HUDEP-2 (cell line): ENCODE measurements at regions not wholly inside any gene's neighbourhood (a gene's known extent, or its start where the extent isn't known, plus 50 kb on each side); places are given as distances from the start of the nearest gene placed in this dataset.

Experiments
- DNase-seq, 76 experiments: peaks; one replicate each; lab custom pipeline; 2025; ENCODE audit not compliant: unreplicated experiment in 76 of 76; lab: John Stamatoyannopoulos, UW

- DNase-seq: no peak
Observed at GRCh38 chr3:177721864-177722785, 524.8 kb upstream of the TBL1XR1 start.

DNA sequence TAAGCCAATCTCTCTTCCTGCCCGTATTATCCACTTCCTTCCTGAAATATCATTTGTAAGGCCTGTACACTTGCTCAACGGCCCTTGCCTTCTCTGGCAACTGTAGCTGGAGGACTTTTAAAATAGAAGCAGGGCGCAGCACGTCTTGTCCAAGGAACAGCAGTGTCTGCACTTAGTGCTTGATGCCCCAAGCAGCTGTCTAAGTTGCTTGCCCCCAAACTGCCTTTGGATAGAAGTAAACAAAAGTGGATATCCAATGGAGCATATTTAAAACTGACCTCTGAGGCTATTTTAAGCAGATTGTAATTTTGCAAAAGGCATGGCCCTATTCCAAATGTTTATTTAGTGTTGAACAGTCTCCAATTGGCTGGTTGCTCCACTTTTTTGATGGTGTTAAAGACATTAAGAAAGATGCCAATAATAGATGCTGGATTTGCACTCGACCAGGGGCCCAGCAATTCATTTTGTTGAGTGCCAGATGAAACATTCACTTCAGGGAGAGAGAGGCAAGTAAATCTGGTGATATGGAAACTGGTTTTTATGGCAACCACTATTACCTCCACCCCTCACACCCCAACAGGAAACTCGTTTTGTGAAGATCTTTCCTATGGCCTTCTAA, 526.8 kb upstream of the TBL1XR1 start:
- DNase-seq: no peak

- DNase-seq: no peak
Observed at GRCh38 chr3:177725165-177725564, 527.9 kb upstream of the TBL1XR1 start.

DNA sequence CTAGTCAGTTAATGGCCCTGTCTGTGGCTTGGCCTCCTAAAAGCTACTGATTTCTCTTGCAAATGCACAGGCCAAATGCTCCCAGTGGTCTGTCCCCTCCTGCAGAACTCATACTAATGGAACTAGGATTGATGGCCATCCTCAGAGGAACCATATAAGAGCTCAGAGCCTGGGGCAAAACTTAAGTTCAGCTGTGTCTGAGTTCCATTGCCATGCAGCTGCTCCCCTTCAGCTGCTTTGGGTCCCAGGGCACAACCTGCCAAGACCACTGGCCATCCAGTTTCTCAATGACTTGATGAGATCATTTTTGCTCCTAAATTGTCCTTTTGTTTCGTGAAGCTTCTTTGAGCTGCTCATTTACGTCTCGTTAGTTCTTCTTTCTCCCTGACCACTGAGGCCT, 529.5 kb upstream of the TBL1XR1 start:
- DNase-seq: no peak

DNA sequence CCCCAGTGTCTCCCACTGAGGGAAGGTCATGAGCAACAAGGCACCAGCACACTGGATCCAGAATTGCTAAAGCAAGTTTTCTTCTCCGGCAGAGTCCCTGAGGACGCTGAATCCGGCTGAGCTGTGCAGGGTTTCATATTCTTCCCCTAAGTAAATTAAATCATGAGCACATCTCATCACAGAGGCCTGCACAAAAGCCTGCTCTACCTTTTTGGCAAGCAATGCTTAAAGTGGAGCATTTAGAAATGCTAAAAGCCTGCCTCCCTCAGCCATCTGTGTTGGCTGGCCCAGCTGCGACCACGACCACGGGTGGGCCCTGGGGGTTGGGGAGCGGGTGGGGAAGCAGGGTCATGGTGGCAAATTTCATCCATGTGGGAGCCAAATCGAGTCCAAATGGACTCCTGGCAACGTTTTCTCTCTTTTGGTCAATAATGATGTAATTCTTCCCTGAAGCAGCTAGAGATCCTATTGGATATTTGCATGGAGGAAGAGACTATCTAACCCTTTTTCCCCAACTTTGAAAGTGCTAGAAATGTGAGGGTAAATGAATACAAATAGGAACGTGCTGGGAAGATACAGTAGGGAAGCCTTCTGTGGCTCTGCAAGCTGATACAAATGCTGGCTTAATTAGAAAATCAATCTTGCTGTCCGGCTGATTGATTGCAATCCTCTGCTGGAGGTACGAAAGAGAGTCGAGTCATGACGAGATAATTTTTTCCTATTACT, 532.8 kb upstream of the TBL1XR1 start:
- no peak for DNase-seq

DNA sequence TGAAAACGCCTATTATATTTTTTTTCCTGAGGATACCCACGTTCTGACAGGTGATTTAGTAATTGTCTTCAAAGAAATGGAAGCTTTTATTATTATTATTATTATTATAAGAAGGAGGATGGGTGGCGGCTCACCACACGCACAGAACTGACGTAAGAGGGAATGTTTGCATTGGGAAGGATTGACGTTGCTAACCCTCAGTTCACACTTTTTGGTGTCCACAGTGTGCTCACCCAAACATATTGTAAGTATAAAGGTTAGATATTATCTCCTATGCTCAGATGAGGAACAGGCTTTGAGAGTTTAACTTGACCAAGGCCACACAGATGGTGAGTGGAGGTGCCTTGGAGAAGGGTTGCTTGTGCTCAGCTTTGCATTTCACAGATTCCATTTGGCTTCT, 533.5 kb upstream of the TBL1XR1 start:
- no peak for DNase-seq

GRCh38 chr3:177731644-177732268, 534.5 kb upstream of the TBL1XR1 start:
- DNase-seq: no peak

DNA sequence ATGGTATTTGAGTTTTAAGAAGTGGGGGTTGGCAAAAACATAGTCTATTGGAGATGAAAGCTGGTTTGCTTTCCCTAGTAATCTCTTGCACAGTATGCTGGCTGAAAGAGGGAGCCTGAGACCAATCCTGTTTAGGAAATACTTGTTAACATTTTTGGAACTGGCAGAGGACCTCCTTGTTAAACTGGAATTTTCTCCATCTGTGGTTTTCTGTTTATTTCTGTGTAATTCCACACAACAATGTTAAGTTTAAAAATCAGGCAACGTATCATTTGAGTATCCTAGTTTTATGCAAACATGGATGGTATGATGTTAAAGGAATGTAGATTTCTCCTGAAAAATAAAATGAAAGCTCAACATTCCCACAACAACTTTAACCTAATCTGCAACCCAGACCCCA, 536.0 kb upstream of the TBL1XR1 start:
- no peak for DNase-seq

DNA sequence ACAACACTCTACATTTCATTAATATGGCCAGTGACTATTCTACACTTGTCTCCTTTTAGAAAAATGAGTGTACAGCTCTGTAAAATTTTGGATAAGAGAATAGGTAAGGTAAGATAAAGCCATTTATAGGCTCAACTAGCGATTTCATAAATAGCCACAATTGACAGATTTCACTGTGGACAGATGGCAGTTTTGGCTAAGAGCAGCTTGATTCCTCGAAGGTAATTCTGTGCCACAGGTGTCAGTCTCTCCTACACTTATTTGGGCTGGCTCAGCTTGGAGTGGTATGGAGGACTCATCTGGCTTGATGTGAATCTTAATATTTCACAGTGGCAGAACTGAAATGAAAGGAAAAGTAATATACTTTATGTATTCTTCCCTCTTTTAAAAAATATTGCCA, 536.7 kb upstream of the TBL1XR1 start:
- no peak for DNase-seq

GRCh38 chr3:177735431-177735830, 538.1 kb upstream of the TBL1XR1 start:
- DNase-seq: no peak

- DNase-seq: no peak
Observed at GRCh38 chr3:177739461-177739860, 542.2 kb upstream of the TBL1XR1 start.

- DNase-seq: no peak
Observed at GRCh38 chr3:177740254-177740653, 543.0 kb upstream of the TBL1XR1 start.

DNA sequence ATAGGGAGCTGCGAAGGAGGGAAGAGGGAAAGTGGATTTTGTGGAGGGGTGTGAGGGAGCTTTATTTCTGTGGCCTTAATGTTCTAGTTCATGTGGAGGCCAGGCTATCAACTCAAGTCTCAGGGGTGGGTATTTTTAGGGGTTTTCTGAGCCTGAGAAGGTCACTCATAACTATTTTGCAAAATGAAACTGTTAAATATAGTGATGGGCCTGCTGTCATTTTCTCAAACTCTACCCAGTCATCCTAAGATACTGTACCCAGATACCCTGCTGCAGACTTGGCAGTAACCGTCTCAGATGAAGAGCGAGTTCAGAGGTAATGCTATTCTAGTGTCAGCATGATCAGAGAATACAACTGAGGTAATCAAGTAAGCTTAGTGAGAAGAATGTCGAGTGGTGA, 545.0 kb upstream of the TBL1XR1 start:
- DNase-seq: no peak

- DNase-seq: no peak
Observed at GRCh38 chr3:177743173-177743890, 546.0 kb upstream of the TBL1XR1 start.

DNA sequence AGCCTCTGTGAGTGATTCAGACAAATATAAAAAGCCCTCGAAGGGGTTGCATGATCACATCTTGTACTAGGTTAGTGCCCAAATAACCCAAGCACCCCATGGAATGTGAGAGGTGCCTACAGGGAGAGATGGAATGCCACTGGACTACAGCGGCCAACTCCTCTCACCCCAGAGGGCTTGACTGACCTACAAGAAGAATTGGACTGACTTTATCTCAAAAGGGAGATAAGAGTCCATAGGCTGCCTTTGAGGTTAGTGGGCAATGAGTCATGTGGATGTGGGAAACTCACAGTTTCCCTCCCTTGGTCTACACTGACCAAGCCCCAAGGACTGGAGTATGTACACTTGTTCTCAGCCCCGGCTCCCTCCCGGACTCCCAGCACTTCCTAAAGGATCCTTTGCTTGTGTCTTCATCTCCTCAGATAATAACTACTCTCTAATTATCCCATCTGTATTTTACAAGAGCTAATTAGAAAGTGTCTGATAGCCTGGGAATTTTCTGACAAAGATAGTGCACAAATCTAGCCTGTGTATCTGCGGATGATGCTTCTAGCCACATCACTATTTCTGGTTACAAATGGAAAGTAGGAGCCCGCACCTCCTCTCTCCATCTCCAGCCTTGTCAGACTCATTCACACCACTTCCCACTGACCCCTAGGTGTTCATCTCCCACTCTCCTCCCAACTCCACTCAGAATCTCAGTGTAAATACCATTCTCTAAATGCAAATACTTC, 547.8 kb upstream of the TBL1XR1 start:
- no peak for DNase-seq

DNA sequence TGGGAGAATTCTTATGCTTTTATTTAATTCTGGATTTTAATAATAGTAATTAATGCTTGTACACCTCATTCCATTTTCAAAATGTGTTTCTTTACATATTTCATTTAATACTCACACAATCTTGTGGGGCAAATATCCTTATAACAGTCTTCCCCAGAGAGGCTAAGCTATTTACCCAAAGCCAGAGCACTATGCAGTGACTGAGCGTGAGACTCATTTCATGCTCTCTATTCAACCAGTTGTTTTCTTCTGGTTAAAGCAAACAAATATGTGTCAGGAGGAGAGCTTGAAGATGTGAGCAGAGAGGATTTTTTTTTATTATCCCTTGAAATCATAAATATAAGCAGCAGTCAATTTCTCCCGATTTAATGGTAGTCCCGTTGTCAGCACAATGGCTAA, 548.3 kb upstream of the TBL1XR1 start:
- no peak for DNase-seq

DNA sequence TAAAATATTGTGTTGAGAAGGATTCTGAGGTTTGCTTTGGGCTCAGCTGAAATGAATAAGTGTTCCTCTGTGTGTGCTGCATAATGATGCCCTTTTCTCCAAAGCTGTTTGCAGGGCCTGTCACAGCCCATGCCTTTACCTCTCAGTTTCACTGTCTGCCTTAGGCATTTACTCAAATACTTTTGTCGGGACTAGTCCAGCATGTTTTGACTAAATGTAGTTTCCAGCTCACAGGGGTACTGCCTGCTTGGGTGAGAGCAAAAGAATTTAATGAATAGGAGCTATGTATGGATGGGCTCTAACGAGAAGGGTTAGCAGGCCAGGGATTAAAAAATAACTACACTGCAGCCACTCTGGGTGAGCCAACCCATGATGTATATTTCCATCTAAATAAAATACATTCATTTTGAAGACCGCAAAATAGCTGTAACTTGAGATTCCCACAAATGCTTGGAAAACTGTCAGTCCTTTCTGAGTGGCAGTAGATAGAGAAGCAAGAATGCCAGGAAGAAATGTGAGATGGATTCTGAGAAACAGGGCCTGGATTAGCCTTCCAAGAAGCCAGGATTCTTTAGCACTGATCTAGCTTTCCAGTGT, 549.2 kb upstream of the TBL1XR1 start:
- DNase-seq: no peak

DNA sequence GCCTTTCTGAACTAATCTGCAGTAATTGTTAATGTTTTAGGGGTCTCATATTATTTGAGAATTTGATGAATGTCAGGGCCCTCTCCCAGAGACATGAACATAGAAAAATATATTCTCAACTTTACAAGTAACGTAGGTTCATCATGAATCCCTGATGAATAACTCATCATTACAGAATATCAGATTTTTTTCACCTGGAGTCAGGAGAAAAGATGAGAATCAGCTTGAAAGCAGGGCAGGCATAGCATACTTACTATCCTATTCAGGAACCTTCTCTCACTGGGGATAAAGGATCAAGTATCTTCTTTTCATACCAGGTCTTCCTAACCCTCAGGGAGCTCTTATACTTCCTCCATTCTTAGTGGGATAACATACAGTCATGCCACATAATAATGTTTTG, 552.6 kb upstream of the TBL1XR1 start:
- no peak for DNase-seq

DNA sequence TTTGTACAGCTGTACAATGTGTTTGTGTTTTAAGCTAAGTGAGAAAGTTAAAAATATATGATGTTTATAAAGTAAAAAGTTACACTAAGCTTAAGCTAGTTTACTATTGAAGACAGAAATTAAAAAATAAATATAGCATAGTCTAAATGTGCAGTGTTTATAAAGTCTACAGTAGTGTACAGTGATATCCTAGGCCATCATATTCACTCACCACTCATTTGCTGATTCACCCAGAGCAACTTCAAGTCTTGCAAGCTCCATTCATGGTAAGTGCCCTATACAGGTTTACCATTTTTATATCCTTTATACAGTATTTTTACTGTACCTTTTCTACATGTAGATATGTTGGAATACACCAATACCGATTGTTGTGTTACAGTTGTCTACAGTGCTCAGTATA, 553.2 kb upstream of the TBL1XR1 start:
- no peak for DNase-seq
